ENCODE measurements at regions not wholly inside any gene's neighbourhood (a gene's known extent, or its start where the extent isn't known, plus 50 kb on each side); places are given as distances from the start of the nearest gene placed in this dataset.
A peak's percentile ranks its signal among the peaks of the same experiment; 100 is the strongest.

DNA sequence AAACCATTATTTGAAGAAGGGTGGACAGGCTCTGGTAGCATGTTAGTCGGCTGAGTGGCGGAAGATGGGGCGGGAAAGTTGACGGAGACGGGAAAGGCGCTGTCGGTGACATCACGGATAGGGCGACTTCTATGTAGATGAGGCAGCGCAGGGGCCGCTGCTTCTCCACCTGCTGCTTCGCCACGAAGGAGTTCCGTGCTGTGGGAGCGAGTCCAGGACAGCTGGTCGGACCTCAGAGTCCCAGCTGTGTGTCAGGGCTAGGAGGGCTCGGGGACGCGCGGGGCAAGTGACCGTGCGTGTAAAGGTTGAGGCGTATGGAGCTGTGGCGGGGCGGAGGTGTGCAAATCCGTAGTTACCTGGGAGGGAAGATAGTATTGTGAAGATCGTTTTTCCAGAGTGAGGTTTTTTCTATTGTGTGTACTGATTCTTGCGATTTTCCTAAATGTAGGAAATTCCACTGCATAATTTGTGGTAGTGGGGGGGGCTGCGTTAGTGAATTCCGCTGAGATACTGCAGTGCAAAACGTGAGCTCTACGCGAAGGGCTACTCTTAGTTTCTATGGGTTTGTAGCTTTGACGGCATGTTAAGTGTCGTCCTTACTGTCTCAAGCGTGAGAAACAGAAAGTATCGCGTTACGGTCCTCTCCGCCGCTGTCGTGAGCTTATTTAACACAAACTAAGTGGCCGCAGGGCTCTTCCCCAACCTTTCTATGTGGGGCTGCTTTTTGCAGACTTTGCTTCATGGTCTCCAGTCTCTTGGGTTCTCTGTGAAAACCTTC is 111.2 kb upstream of the NBPF11 start (continued):
- TF ChIP-seq SRF (CRISPR knock-in tag; IDR thresholded peaks at IDR 0.05): peak in 1 of 2 experiments; percentile 89; a peak in 2 of 4 replicates
- TF ChIP-seq, protein P1, sequence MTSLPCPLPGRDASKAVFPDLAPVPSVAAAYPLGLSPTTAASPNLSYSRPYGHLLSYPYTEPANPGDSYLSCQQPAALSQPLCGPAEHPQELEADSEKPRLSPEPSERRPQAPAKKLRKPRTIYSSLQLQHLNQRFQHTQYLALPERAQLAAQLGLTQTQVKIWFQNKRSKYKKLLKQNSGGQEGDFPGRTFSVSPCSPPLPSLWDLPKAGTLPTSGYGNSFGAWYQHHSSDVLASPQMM (CRISPR knock-in tag; IDR thresholded peaks at IDR 0.05): peak; percentile 96
- TF ChIP-seq, protein P2, sequence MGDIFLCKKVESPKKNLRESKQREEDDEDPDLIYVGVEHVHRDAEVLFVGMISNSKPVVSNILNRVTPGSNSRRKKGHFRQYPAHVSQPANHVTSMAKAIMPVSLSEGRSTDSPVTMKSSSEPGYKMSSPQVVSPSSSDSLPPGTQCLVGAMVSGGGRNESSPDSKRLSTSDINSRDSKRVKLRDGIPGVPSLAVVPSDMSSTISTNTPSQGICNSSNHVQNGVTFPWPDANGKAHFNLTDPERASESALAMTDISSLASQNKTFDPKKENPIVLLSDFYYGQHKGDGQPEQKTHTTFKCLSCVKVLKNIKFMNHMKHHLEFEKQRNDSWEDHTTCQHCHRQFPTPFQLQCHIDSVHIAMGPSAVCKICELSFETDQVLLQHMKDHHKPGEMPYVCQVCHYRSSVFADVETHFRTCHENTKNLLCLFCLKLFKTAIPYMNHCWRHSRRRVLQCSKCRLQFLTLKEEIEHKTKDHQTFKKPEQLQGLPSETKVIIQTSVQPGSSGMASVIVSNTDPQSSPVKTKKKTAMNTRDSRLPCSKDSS (IDR thresholded peaks at IDR 0.05; ENCODE audit: low read depth, partially characterized antibody): no peak
- peak; percentile 31; the same call in 1 of the 2 replicates for TF ChIP-seq MEF2A (IDR thresholded peaks at IDR 0.05; ENCODE audit: control insufficient read depth, low read depth, low read length)
- TF ChIP-seq, protein P3, sequence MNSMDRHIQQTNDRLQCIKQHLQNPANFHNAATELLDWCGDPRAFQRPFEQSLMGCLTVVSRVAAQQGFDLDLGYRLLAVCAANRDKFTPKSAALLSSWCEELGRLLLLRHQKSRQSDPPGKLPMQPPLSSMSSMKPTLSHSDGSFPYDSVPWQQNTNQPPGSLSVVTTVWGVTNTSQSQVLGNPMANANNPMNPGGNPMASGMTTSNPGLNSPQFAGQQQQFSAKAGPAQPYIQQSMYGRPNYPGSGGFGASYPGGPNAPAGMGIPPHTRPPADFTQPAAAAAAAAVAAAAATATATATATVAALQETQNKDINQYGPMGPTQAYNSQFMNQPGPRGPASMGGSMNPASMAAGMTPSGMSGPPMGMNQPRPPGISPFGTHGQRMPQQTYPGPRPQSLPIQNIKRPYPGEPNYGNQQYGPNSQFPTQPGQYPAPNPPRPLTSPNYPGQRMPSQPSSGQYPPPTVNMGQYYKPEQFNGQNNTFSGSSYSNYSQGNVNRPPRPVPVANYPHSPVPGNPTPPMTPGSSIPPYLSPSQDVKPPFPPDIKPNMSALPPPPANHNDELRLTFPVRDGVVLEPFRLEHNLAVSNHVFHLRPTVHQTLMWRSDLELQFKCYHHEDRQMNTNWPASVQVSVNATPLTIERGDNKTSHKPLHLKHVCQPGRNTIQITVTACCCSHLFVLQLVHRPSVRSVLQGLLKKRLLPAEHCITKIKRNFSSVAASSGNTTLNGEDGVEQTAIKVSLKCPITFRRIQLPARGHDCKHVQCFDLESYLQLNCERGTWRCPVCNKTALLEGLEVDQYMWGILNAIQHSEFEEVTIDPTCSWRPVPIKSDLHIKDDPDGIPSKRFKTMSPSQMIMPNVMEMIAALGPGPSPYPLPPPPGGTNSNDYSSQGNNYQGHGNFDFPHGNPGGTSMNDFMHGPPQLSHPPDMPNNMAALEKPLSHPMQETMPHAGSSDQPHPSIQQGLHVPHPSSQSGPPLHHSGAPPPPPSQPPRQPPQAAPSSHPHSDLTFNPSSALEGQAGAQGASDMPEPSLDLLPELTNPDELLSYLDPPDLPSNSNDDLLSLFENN (IDR thresholded peaks at IDR 0.05; ENCODE audit: low read depth in 2 of 2, low read length in 2 of 2): peak in 1 of 2 experiments; percentile 97; a peak in 2 of 4 replicates
- TF ChIP-seq HCFC1 (IDR thresholded peaks at IDR 0.05; ENCODE audit: low read depth, low read length): peak; percentile 50
- TF ChIP-seq HEY1 (CRISPR knock-in tag; IDR thresholded peaks at IDR 0.05; ENCODE audit: borderline replicate concordance): peak; percentile 99
- peak; percentile 99 for TF ChIP-seq POLR2AphosphoS5 (IDR thresholded peaks at IDR 0.05; ENCODE audit: control insufficient read depth, insufficient read depth, low read depth, low read length)
- TF ChIP-seq, protein P4, sequence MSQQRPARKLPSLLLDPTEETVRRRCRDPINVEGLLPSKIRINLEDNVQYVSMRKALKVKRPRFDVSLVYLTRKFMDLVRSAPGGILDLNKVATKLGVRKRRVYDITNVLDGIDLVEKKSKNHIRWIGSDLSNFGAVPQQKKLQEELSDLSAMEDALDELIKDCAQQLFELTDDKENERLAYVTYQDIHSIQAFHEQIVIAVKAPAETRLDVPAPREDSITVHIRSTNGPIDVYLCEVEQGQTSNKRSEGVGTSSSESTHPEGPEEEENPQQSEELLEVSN (IDR thresholded peaks at IDR 0.05; ENCODE audit: borderline replicate concordance in 1 of 2, extremely low read depth in 1 of 2, insufficient read depth in 1 of 2, insufficient read length in 1 of 2, low read depth in 1 of 2, low read length in 1 of 2, poor library complexity in 1 of 2, severe bottlenecking in 1 of 2): peak; percentile 75 to 85
- TF ChIP-seq, protein P5, sequence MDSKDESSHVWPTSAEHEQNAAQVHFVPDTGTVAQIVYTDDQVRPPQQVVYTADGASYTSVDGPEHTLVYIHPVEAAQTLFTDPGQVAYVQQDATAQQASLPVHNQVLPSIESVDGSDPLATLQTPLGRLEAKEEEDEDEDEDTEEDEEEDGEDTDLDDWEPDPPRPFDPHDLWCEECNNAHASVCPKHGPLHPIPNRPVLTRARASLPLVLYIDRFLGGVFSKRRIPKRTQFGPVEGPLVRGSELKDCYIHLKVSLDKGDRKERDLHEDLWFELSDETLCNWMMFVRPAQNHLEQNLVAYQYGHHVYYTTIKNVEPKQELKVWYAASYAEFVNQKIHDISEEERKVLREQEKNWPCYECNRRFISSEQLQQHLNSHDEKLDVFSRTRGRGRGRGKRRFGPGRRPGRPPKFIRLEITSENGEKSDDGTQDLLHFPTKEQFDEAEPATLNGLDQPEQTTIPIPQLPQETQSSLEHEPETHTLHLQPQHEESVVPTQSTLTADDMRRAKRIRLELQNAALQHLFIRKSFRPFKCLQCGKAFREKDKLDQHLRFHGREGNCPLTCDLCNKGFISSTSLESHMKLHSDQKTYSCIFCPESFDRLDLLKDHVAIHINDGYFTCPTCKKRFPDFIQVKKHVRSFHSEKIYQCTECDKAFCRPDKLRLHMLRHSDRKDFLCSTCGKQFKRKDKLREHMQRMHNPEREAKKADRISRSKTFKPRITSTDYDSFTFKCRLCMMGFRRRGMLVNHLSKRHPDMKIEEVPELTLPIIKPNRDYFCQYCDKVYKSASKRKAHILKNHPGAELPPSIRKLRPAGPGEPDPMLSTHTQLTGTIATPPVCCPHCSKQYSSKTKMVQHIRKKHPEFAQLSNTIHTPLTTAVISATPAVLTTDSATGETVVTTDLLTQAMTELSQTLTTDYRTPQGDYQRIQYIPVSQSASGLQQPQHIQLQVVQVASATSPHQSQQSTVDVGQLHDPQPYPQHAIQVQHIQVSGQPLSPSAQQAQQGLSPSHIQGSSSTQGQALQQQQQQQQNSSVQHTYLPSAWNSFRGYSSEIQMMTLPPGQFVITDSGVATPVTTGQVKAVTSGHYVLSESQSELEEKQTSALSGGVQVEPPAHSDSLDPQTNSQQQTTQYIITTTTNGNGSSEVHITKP (IDR thresholded peaks at IDR 0.05; ENCODE audit: partially characterized antibody): no peak
- TF ChIP-seq, protein P6, sequence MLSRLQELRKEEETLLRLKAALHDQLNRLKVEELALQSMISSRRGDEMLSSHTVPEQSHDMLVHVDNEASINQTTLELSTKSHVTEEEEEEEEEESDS (CRISPR knock-in tag; IDR thresholded peaks at IDR 0.05): peak; percentile 92
- TF ChIP-seq PYGO2 (tag; IDR thresholded peaks at IDR 0.05): 0 out of 2 replicates have a peak, but pooled peaks have one; percentile 21
- TF ChIP-seq SMAD1 (IDR thresholded peaks at IDR 0.05; ENCODE audit: low read depth, low read length, partially characterized antibody): peak; percentile 99

Data from K562 (cell line).